ENCODE measurements at regions not wholly inside any gene's neighbourhood (a gene's known extent, or its start where the extent isn't known, plus 50 kb on each side); places are given as distances from the start of the nearest gene placed in this dataset.

- TF ChIP-seq EP300 (IDR thresholded peaks at IDR 0.05) (no peak), CTCF (IDR thresholded peaks at IDR 0.05) (no peak), POLR2A (IDR thresholded peaks at IDR 0.05) (no peak)
Observed at GRCh38 chr2:2859164-2859563, 518.5 kb downstream of the EIPR1 start.

Measured in suprapubic skin (tissue), 3 donors.